Motor neuron (in vitro differentiated cells): ENCODE measurements at regions not wholly inside any gene's neighbourhood (a gene's known extent, or its start where the extent isn't known, plus 50 kb on each side); places are given as distances from the start of the nearest gene placed in this dataset.
A peak's percentile ranks its signal among the peaks of the same experiment; 100 is the strongest.

Source experiments
- ATAC-seq, 8 experiments: fragments of 200-7000 bp; cut with Tn5 transposase; replicated peaks in 6 of 8; 2 replicates each; pipeline ENCODE4 v1.8.0; 2021; ENCODE audit warnings: mild to moderate bottlenecking in 8 of 8, moderate library complexity in 8 of 8
- H3K27ac ChIP-seq, 2 donors: fragments of 250-450 bp; sonication (Bioruptor Pico); 2 replicates each; pipeline ENCODE4 v1.9.0; 2021; ENCODE audit warnings: antibody characterized with exemption in 2 of 2, mild to moderate bottlenecking in 2 of 2, moderate library complexity in 1 of 2
- H3K4me1 ChIP-seq, 2 donors: fragments of 250-450 bp; sonication (Bioruptor Pico); replicated peaks in 1 of 2; 2 replicates each; pipeline ENCODE4 v1.6.1; 2021; ENCODE audit warnings: antibody characterized with exemption in 2 of 2, mild to moderate bottlenecking in 2 of 2, moderate library complexity in 1 of 2
- H3K4me3 ChIP-seq, 5 donors: fragments of 250-450 bp; sonication (Bioruptor Pico); 2 replicates each; pipeline ENCODE4 v1.9.0; 2021; ENCODE audit warnings: antibody characterized with exemption in 5 of 5, mild to moderate bottlenecking in 5 of 5, moderate library complexity in 4 of 5
- WGBS, 10 experiments: fragments of 450-650 bp; shearing (Covaris generic); methylation state at CpG; one replicate each; pipeline ENCODE4 v1.0.0; 2022; 5-methylcytosine and 5-hydroxymethylcytosine counted together
- in situ Hi-C, 9 experiments: fragments of 400-800 bp; cut with MboI; loops; one replicate each; pipeline ENCODE4 v1.15.0; 2021; ENCODE audit warnings: low sequenced_read_pairs in 9 of 9, low pct_unique_long_range_greater_than_20kb in 2 of 9; ENCODE audit not compliant: unreplicated experiment in 9 of 9

- in situ Hi-C loops, result no loop called here
- 0 to 100% (median 83%) methylated on average over 1 to 5 of the region's 5 CpGs for WGBS, 10 experiments
- Histone ChIP-seq H3K4me1 (peaks cover 9% of the 10 kb centered on the region in 2 donors), H3K4me3 (no peak overlapping the region), H3K27ac (no peak overlapping the region)
- ATAC-seq, result peak in 1 of 8 experiments; percentile 67
These were observed 293.7 kb upstream of the ACVR2A start for GRCh38 chr2:147550995-147551731.

- Histone ChIP-seq H3K4me1 (peaks cover 0 to under 1% of the 10 kb centered on the region in 2 donors), H3K27ac (no peak overlapping the region), H3K4me3 (no peak overlapping the region)
- in situ Hi-C loops, result no loop called here
- no peak for ATAC-seq
These were observed 295.8 kb upstream of the ACVR2A start for GRCh38 chr2:147549054-147549453.

DNA sequence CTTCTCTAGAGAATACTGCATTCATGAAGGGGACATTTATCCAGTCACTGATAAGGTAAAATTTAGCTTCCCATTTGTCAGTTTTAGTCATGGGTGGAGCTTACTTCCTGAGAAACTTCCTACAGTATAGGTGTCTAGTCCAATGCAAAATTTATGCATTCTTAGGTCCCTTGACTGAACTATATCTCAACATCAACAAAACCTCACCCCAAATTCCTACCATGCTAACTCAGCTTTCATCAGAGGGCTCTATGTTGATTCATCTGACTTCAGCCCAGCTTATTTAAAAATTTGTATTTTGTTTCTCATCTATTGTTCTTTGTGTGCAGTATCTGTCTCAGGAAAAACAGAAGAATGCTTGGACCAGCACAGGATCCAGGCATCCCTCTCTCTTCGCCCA, 296.4 kb upstream of the ACVR2A start:
- Histone ChIP-seq H3K4me3 (no peak overlapping the region), H3K27ac (no peak overlapping the region), H3K4me1 (no peaks in the 10 kb centered on the region)
- 50 to 100% (median 86%) methylated on average over 1 of the region's 1 CpG; no CpG with 5 or more reads in 3 of the 10 experiments for WGBS, 10 experiments
- peak in 2 of 8 experiments; percentile 69 to 87 for ATAC-seq
- in situ Hi-C loops, result no loop called here

DNA sequence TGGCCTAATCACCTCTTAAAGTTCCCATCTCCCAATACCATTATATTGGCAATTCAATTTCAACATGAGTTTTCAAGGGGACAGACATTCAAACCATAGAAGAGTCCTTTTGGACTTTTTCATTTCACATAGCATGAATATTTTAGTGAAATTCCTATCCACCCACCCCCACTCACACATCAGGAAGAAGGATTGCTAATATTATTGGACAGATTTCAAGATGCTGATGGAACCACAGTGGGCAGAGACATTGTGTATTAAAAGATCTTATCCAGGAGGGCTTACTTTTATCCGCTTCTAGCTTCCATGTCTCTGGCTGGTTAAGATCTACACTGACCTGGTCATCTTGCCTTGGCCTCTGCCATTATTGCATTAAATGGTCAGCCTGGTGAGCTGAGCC, 297.4 kb upstream of the ACVR2A start:
- WGBS, 10 experiments, result 50 to 100% (median 100%) methylated on average over 1 of the region's 1 CpG; no CpG with 5 or more reads in 3 of the 10 experiments
- Histone ChIP-seq H3K27ac (no peak overlapping the region), H3K4me3 (no peak overlapping the region), H3K4me1 (no peaks in the 10 kb centered on the region)
- in situ Hi-C loops, result no loop called here
- ATAC-seq, result peak in 2 of 8 experiments; percentile 11 to 18

DNA sequence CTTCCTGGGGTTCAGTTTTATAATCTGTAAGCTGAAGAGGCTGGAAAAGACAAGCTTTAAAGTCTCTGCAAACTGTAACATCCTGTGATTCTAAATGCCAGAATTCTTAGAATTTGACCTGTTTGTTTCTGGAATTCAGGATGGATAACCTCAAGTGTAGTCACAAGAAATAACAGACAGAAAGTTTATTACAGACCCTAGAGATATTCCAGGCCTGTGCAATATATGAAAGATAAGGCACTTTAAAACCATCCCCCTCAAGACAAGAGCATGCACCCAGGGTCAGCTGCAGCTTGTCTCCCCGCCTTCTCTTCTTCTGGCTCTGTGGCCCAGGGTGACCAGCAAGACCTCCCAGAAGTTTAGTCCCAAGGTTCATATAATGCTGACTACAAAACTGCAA, 298.7 kb upstream of the ACVR2A start:
- no peak overlapping the region for H3K27ac ChIP-seq
- no peaks in the 10 kb centered on the region for H3K4me1 ChIP-seq
- no peak for ATAC-seq
- no peak overlapping the region for H3K4me3 ChIP-seq
- in situ Hi-C loops, result no loop called here
- WGBS, 10 experiments, result 83 to 89% (median 85%) methylated on average over 1 of the region's 1 CpG; no CpG with 5 or more reads in 6 of the 10 experiments

DNA sequence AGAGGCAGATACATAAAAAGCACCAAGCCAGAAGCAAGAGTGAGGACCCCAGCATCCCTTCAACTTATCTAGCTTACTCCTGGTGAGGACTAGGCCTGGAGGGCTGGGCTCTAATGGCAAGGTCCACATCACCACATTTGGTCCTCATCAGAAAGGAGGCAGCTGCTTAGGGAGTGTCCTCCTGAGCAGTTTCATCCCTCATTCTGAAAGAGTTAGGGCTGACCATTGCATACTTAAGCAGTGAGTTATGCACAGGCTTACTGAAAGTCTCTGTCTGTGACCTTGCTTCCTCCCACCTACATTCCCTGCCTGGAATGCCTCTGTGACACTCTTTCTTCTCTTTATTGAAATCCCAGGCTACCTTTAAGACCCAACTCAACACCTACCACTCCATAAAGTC, 301.8 kb upstream of the ACVR2A start:
- in situ Hi-C loops, result no loop called here
- H3K4me3 ChIP-seq, result no peak overlapping the region
- no peaks in the 10 kb centered on the region for H3K4me1 ChIP-seq
- peak in 2 of 8 experiments; percentile 86 to 98 for ATAC-seq
- no peak overlapping the region for H3K27ac ChIP-seq

DNA sequence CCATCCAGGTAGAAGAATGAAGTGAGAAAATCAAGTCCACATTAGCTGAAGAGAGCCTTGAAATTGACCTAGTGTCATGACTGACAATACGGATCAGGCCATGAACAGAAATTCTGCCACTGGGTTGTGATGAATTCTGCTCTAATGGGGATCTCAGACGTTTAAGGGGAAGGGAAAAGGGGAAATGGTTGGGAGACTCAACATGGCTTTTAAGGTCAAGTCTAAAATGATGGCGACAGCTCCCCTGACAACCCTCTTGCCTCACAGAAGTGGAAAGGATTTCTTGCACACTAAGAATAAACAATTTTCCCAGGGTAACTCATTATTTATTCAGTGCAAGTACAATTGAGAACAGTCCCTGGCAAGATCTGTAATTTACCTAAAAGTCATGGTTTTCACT, 302.5 kb upstream of the ACVR2A start:
- Histone ChIP-seq H3K4me1 (no peaks in the 10 kb centered on the region), H3K4me3 (no peak overlapping the region), H3K27ac (no peak overlapping the region)
- in situ Hi-C loops, result no loop called here
- WGBS, 10 experiments, result 30 to 100% (median 87%) methylated on average over 1 to 3 of the region's 3 CpGs; no CpG with 5 or more reads in 2 of the 10 experiments
- ATAC-seq, result peak in 1 of 8 experiments; percentile 47

GRCh38 chr2:147541314-147541713, 303.5 kb upstream of the ACVR2A start:
- no peaks in the 10 kb centered on the region for H3K4me1 ChIP-seq
- in situ Hi-C loops, result no loop called here
- ATAC-seq, result no peak
- H3K4me3 ChIP-seq, result no peak overlapping the region
- WGBS, 10 experiments, result 33 to 100% (median 58%) methylated on average over 1 of the region's 1 CpG; no CpG with 5 or more reads in 6 of the 10 experiments
- H3K27ac ChIP-seq, result no peak overlapping the region

DNA sequence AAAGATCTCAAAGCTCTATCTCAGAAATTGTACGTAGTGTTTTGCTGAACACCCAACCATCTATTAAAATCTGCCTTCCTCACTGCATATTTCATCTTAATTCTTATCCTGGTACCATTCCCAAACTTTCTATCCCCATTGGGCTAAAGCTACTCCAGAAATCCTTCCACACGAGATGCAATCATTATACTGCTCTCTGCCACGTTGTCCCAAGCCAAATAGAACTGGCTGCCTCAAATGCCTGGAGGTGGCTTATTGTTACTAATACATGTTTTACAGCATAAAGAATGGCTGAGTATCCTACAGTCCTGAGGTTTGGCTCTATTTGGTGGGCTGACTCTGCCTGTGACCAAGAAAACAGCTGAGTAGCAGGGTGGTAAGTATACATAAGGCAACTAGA, 306.0 kb upstream of the ACVR2A start:
- ATAC-seq, result no peak
- no peaks in the 10 kb centered on the region for H3K4me1 ChIP-seq
- in situ Hi-C loops, result no loop called here
- 43 to 95% (median 63%) methylated on average over 1 to 3 of the region's 3 CpGs; no CpG with 5 or more reads in 2 of the 10 experiments for WGBS, 10 experiments
- no peak overlapping the region for H3K27ac ChIP-seq
- no peak overlapping the region for H3K4me3 ChIP-seq

GRCh38 chr2:147538088-147538487, 306.7 kb upstream of the ACVR2A start:
- no peak overlapping the region for H3K27ac ChIP-seq
- peak in 1 of 8 experiments; percentile 38 for ATAC-seq
- in situ Hi-C loops, result no loop called here
- H3K4me3 ChIP-seq, result no peak overlapping the region
- 0 to 90% (median 33%) methylated on average over 1 of the region's 1 CpG; no CpG with 5 or more reads in 7 of the 10 experiments for WGBS, 10 experiments
- no peaks in the 10 kb centered on the region for H3K4me1 ChIP-seq

DNA sequence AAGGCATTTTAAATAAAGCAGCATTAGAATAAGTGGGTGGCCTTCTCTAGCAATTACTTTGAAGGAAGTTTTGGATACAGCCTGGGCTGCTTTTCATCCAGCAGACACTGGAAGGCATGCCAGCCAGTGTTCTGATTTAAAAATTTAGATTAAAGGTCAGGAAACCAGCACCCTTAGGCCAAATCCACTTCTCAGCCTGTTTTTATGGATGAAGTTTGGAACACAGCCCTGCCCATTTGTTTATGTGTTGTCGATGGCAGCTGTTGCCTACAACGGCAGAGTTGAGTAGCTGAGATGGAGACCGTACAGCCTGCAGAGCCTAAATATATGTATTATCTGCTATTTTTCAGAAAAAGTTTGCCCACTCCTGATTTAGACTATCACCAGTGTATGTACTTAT, 313.6 kb upstream of the ACVR2A start:
- Histone ChIP-seq H3K4me3 (no peak overlapping the region), H3K4me1 (no peaks in the 10 kb centered on the region), H3K27ac (no peak overlapping the region)
- WGBS, 10 experiments, result 21 to 93% (median 36%) methylated on average over 2 to 3 of the region's 3 CpGs; no CpG with 5 or more reads in 4 of the 10 experiments
- peak in 3 of 8 experiments; percentile 63 to 87 (median 73) for ATAC-seq
- in situ Hi-C loops, result no loop called here

- Histone ChIP-seq H3K4me3 (no peak overlapping the region), H3K4me1 (no peaks in the 10 kb centered on the region), H3K27ac (no peak overlapping the region)
- in situ Hi-C loops, result no loop called here
- 60 to 100% (median 92%) methylated on average over 1 to 3 of the region's 3 CpGs; no CpG with 5 or more reads in 1 of the 10 experiments for WGBS, 10 experiments
- ATAC-seq, result no peak
These were observed 314.8 kb upstream of the ACVR2A start for GRCh38 chr2:147530033-147530432.

GRCh38 chr2:147525819-147526489, 318.9 kb upstream of the ACVR2A start:
- in situ Hi-C loops, result no loop called here
- peak in 1 of 8 experiments; percentile 35 for ATAC-seq
- WGBS, 10 experiments, result 0 to 100% (median 64%) methylated on average over 1 to 3 of the region's 3 CpGs; no CpG with 5 or more reads in 1 of the 10 experiments

More at GRCh38 chr2:147525819-147526489, 318.9 kb upstream of the ACVR2A start:
- Histone ChIP-seq H3K4me3 (no peak overlapping the region), H3K4me1 (no peaks in the 10 kb centered on the region), H3K27ac (no peak overlapping the region)
